DOHH2 (cell line): ENCODE measurements at regions not wholly inside any gene's neighbourhood (a gene's known extent, or its start where the extent isn't known, plus 50 kb on each side); places are given as distances from the start of the nearest gene placed in this dataset.
"Not testable (repeated sequence)": the region's sequence is repeated elsewhere in the genome, so short reads cannot be mapped to it uniquely, and the experiment has no call there.

ENCODE experiments used
- CTCF ChIP-seq: fragments of 200-600 bp; sonication (generic); IDR thresholded peaks from one replicate; pipeline ENCODE4 v1.5.1; 2014; ENCODE audit warnings: antibody characterized with exemption, mild to moderate bottlenecking, low read depth, low read length; ENCODE audit not compliant: poor library complexity, severe bottlenecking
- EZH2phosphoT487 ChIP-seq: fragments of 200-600 bp; sonication (generic); IDR thresholded peaks from 2 replicates; pipeline ENCODE4 v1.6.1; 2017; ENCODE audit warnings: borderline replicate concordance, mild to moderate bottlenecking, antibody characterized with exemption, low read length, moderate library complexity, mixed read lengths

- not testable (repeated sequence) for TF ChIP-seq CTCF, EZH2phosphoT487
These were observed 64.0 kb upstream of the HNF1B start for GRCh38 chr17:37808846-37809245.
